NCI-H146 treated with DMSO at 0.1 percent for 48 hours (cell line): ENCODE measurements at regions not wholly inside any gene's neighbourhood (a gene's known extent, or its start where the extent isn't known, plus 50 kb on each side); places are given as distances from the start of the nearest gene placed in this dataset.
"Not testable (repeated sequence)": the region's sequence is repeated elsewhere in the genome, so short reads cannot be mapped to it uniquely, and the experiment has no call there.

Experiments used
- DNase-seq: peaks from one replicate; lab custom pipeline; 2025; ENCODE audit not compliant: unreplicated experiment; lab: John Stamatoyannopoulos, UW

- no peak for DNase-seq
Measured at GRCh38 chr5:85647349-85648127, 970.2 kb upstream of the COX7C start.

- no peak for DNase-seq
Measured at GRCh38 chr5:85648495-85648894, 969.2 kb upstream of the COX7C start.

GRCh38 chr5:85651731-85652130, 966.0 kb upstream of the COX7C start:
- no peak for DNase-seq

GRCh38 chr5:85654144-85654543, 963.6 kb upstream of the COX7C start:
- DNase-seq: not testable (repeated sequence)

DNA sequence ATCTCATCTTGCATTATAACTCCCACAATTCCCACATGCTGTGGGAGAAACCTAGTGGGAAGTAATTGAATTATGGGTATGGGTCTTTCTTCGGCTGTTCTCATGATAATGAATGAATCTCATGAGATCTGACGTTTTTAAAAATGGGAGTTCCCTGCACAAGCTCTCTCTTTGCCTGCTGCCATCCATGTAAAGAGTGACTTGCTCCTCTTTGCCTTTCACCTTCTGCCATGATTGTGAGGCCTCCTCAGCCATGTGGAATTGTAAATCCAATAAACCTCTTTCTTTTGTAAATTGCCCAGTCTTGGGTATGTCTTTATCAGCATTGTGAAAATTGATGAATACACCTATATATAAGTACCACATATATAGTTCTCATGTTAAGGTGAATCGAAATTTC, 961.7 kb upstream of the COX7C start:
- no peak for DNase-seq

GRCh38 chr5:85657328-85657727, 960.4 kb upstream of the COX7C start:
- not testable (repeated sequence) for DNase-seq

GRCh38 chr5:85662969-85663707, 954.6 kb upstream of the COX7C start:
- DNase-seq: not testable (repeated sequence)

- DNase-seq: no peak
Measured at GRCh38 chr5:85663708-85664031, 954.1 kb upstream of the COX7C start.

GRCh38 chr5:85670417-85670816, 947.3 kb upstream of the COX7C start:
- peak; percentile 49 for DNase-seq

DNA sequence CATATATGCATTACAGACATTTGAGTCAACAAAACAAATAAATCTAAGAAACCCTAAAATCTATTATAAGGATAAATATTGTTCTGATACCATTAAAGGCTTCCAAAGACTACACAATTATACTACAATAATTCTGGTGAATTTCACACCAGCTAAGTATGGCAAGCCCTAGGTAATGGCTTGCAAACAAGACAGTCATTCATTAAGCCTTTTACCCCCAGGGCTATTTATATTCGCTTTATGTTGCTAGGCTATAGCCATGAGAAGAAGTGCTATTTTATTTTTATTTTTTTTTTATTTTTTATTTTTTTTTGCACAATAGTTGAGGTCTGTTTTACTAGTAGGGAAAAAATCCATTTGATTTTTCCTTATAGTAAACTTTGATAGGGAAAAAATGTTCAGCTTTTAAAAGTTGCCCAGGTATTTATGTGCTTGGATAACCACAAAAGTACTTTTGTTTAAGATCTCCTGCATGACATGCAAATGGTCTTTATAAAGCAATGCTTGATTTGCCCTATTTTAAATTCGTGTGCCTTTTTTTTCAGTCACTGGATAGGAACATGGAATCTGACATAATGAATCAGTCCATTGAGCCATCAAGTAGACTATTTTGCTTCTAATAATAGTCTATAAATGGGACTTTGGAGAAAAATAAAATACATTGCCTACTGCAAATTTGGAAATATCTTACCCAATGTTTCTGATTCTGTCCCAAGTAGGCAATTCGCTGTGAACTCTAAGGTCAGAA, 946.3 kb upstream of the COX7C start:
- DNase-seq: peak; percentile 49

DNA sequence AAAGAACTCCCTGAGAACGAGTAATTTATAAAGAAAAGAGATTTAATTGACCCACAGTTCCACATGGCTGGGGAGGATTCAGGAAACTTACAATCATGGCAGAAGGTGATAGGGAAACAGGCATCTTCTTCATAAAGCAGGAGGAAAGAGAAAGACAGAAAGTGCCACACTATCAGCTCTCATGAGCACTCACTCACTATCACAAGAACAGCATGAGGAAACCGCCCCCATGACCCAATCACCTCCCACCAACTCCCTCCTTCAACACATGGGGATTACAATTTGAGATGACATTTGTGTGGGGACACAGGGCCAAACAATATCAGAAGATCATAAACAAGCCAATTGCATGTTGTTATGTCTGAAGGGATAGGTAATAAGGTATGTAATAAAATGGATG, 935.9 kb upstream of the COX7C start:
- no peak for DNase-seq

GRCh38 chr5:85684351-85684750, 933.4 kb upstream of the COX7C start:
- no peak for DNase-seq

DNA sequence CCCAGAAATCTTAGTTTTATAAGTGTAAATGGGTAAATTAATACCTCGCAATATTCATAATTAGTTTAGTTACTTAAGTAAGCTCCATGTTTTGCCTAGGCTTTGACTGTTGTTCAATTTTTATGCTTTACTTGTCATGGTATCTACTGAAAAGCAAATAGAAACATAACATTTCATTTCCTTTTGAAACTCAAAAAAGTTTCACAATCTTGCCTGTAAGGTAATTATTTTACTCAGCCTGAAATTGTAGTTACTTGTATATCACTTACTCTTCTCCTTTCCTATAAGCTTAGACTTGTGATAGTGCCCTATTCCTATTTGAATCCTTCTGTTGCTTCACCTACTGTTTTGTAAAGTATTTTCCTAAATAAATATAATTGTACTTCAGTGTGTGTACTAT, 914.4 kb upstream of the COX7C start:
- no peak for DNase-seq

- DNase-seq: no peak
Measured at GRCh38 chr5:85709728-85710127, 908.0 kb upstream of the COX7C start.

- DNase-seq: no peak
Measured at GRCh38 chr5:85716344-85717202, 901.2 kb upstream of the COX7C start.

DNA sequence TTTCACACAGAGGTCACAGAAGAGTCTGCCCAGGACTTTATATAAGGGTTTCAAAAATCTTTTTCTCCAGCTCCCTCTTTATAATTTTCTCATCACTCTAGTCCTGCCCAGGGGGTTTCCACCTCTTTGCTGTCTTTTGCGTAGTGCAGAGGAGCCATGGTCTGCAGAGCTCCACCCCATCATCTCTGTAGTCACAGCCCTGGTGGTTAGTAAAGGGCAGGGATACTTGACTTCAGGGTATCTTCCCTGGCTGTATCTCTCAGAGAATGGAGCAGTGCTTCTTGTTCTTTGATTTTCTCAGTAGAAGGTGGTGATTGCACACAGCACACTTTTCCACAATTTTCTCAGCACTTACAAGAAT, 900.6 kb upstream of the COX7C start:
- DNase-seq: no peak

GRCh38 chr5:85732185-85732584, 885.6 kb upstream of the COX7C start:
- DNase-seq: no peak

- no peak for DNase-seq
Measured at GRCh38 chr5:85741972-85742371, 875.8 kb upstream of the COX7C start.

GRCh38 chr5:85760519-85760918, 857.2 kb upstream of the COX7C start:
- no peak for DNase-seq

GRCh38 chr5:85769347-85769746, 848.4 kb upstream of the COX7C start:
- DNase-seq: no peak

DNA sequence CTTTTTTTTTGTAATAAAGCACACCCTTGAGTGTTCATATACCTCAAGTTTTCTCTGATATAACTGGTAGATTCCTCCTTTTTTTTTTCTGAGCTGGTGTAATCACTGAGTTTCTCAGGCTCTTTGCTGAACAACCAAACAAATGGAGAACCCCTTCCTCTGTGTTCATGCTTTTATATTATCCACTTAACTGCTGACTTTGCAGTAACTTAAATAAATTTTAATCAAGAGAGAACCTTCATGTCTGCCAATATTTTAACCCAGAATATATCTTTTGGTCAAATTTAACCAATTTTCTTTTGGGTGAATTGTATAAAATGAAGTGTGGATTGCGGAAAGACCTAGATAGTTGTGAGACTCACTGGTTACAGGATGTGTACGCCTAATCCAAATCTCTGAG, 833.0 kb upstream of the COX7C start:
- DNase-seq: no peak
